ENCODE measurements at regions not wholly inside any gene's neighbourhood (a gene's known extent, or its start where the extent isn't known, plus 50 kb on each side); places are given as distances from the start of the nearest gene placed in this dataset.

- no peaks in the 10 kb centered on the region for H3K4me1 ChIP-seq
- no peak overlapping the region for H3K4me3 ChIP-seq
- no peak for ATAC-seq (ENCODE audit: low FRiP score in 2 of 2)
- no peaks in the 10 kb centered on the region for H3K27me3 ChIP-seq
- DNase-seq, result no peak
- no peak overlapping the region for H3K27ac ChIP-seq
- no peaks in the 10 kb centered on the region for H3K9me3 ChIP-seq
- H3K36me3 ChIP-seq, result no peaks in the 10 kb centered on the region
- no peak for TF ChIP-seq EP300 (IDR thresholded peaks at IDR 0.05)
- no peak for TF ChIP-seq POLR2A (IDR thresholded peaks at IDR 0.05)
- 74 to 79% methylated on average over 1 of the region's 1 CpG for WGBS, 2 donors
Observed at GRCh38 chr18:33838054-33838453, 260.0 kb downstream of the ASXL3 start.

GRCh38 chr18:33837191-33837590, 259.2 kb downstream of the ASXL3 start:
- H3K4me3 ChIP-seq, result no peak overlapping the region
- no peaks in the 10 kb centered on the region for H3K9me3 ChIP-seq
- no peak for ATAC-seq (ENCODE audit: low FRiP score in 2 of 2)
- no peaks in the 10 kb centered on the region for H3K36me3 ChIP-seq
- no peak for TF ChIP-seq CTCF (IDR thresholded peaks at IDR 0.05)
- TF ChIP-seq POLR2AphosphoS5 (IDR thresholded peaks at IDR 0.05), result no peak
- no peak for TF ChIP-seq EP300 (IDR thresholded peaks at IDR 0.05)
- TF ChIP-seq POLR2A (IDR thresholded peaks at IDR 0.05), result no peak
- no peaks in the 10 kb centered on the region for H3K27me3 ChIP-seq
- H3K4me1 ChIP-seq, result no peaks in the 10 kb centered on the region
- no peak for DNase-seq
- no peak overlapping the region for H3K27ac ChIP-seq

- Histone ChIP-seq H3K27ac (no peak overlapping the region), H3K9me3 (peaks cover 0 to 4% (median 0%) of the 10 kb centered on the region in 4 donors), H3K36me3 (no peaks in the 10 kb centered on the region), H3K27me3 (no peaks in the 10 kb centered on the region), H3K4me3 (no peak overlapping the region), H3K4me1 (no peaks in the 10 kb centered on the region)
- no peak for ATAC-seq (ENCODE audit: low FRiP score in 2 of 2)
- DNase-seq, result no peak
- 66 to 73% methylated on average over 4 of the region's 4 CpGs for WGBS, 2 donors
- TF ChIP-seq CTCF (IDR thresholded peaks at IDR 0.05) (no peak), POLR2A (IDR thresholded peaks at IDR 0.05) (no peak), EP300 (IDR thresholded peaks at IDR 0.05) (no peak)
Observed at GRCh38 chr18:33836564-33836963, 258.5 kb downstream of the ASXL3 start.

GRCh38 chr18:33835419-33835818, 257.4 kb downstream of the ASXL3 start:
- H3K9me3 ChIP-seq, result peaks cover 0 to 5% (median 0%) of the 10 kb centered on the region in 4 donors
- H3K36me3 ChIP-seq, result no peaks in the 10 kb centered on the region
- DNase-seq, result no peak
- no peak for ATAC-seq (ENCODE audit: low FRiP score in 2 of 2)
- no peaks in the 10 kb centered on the region for H3K4me1 ChIP-seq
- no peak overlapping the region for H3K4me3 ChIP-seq
- TF ChIP-seq CTCF (IDR thresholded peaks at IDR 0.05) (no peak), POLR2AphosphoS5 (IDR thresholded peaks at IDR 0.05) (no peak), POLR2A (IDR thresholded peaks at IDR 0.05) (no peak)
- no peaks in the 10 kb centered on the region for H3K27me3 ChIP-seq
- H3K27ac ChIP-seq, result no peak overlapping the region
- 92 to 96% methylated on average over 7 of the region's 7 CpGs for WGBS, 2 donors

- no peaks in the 10 kb centered on the region for H3K27me3 ChIP-seq
- no peak for TF ChIP-seq CTCF (IDR thresholded peaks at IDR 0.05)
- TF ChIP-seq POLR2AphosphoS5 (IDR thresholded peaks at IDR 0.05), result no peak
- TF ChIP-seq EP300 (IDR thresholded peaks at IDR 0.05), result no peak
- TF ChIP-seq POLR2A (IDR thresholded peaks at IDR 0.05), result no peak
- 83 to 96% methylated on average over 1 of the region's 1 CpG for WGBS, 2 donors
- H3K27ac ChIP-seq, result no peak overlapping the region
- DNase-seq (no peak), ATAC-seq (ENCODE audit: low FRiP score in 2 of 2) (no peak)
- no peaks in the 10 kb centered on the region for H3K4me1 ChIP-seq
- no peak overlapping the region for H3K4me3 ChIP-seq
- H3K9me3 ChIP-seq, result peaks cover 0 to 5% (median 0%) of the 10 kb centered on the region in 4 donors
- no peaks in the 10 kb centered on the region for H3K36me3 ChIP-seq
Observed at GRCh38 chr18:33833842-33834241, 255.8 kb downstream of the ASXL3 start.

All from upper lobe of left lung (tissue), 6 donors.